ENCODE measurements at regions not wholly inside any gene's neighbourhood (a gene's known extent, or its start where the extent isn't known, plus 50 kb on each side); places are given as distances from the start of the nearest gene placed in this dataset.

DNA sequence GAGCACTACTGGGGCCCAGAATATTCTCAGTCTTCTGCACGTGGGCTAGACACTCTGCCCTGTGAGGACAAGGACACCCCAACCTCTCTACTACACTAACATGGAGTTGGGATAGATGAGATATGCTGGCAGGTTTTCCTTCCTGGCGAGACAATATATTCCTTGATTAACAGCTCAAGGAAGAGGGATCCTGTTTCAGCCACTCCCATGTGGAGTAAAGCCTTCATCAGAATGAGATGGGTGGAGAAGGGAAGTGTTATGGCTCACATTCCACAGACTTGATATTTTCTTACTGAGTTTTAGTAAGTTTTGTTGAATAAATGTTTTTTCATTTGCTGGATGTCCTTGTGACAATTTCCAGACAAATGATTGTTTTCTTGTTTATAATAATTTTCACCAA, 1187.6 kb downstream of the CDH12 start:
- Mint-ChIP-seq H3K36me3 (ENCODE audit: low read depth) (no peaks in the 10 kb centered on the region), H3K4me3 (no peak overlapping the region), H3K27ac (no peak overlapping the region), H3K4me1 (ENCODE audit: low read depth) (no peaks in the 10 kb centered on the region), H3K9me3 (peaks cover 8% of the 10 kb centered on the region), H3K27me3 (ENCODE audit: insufficient read depth) (no peaks in the 10 kb centered on the region)
- intact Hi-C loops (cut with micrococcal nuclease): no loop called here
- no peak for DNase-seq (ENCODE audit: low spot score)

GRCh38 chr5:21663082-21663481, 1190.1 kb downstream of the CDH12 start:
- intact Hi-C loops (cut with micrococcal nuclease): no loop called here
- H3K27ac Mint-ChIP-seq: no peak overlapping the region
- H3K27me3 Mint-ChIP-seq (ENCODE audit: insufficient read depth): no peaks in the 10 kb centered on the region
- H3K36me3 Mint-ChIP-seq (ENCODE audit: low read depth): no peaks in the 10 kb centered on the region
- no peak overlapping the region for H3K4me3 Mint-ChIP-seq
- no peaks in the 10 kb centered on the region for H3K4me1 Mint-ChIP-seq (ENCODE audit: low read depth)
- H3K9me3 Mint-ChIP-seq: peaks cover 8% of the 10 kb centered on the region
- no peak for DNase-seq (ENCODE audit: low spot score)

GRCh38 chr5:21661184-21661583, 1192.0 kb downstream of the CDH12 start:
- H3K27ac Mint-ChIP-seq: no peak overlapping the region
- no peaks in the 10 kb centered on the region for H3K27me3 Mint-ChIP-seq (ENCODE audit: insufficient read depth)
- no peaks in the 10 kb centered on the region for H3K36me3 Mint-ChIP-seq (ENCODE audit: low read depth)
- H3K9me3 Mint-ChIP-seq: peaks cover 8% of the 10 kb centered on the region
- no peaks in the 10 kb centered on the region for H3K4me1 Mint-ChIP-seq (ENCODE audit: low read depth)
- no peak for DNase-seq (ENCODE audit: low spot score)
- H3K4me3 Mint-ChIP-seq: no peak overlapping the region
- intact Hi-C loops (cut with micrococcal nuclease): no loop called here

DNA sequence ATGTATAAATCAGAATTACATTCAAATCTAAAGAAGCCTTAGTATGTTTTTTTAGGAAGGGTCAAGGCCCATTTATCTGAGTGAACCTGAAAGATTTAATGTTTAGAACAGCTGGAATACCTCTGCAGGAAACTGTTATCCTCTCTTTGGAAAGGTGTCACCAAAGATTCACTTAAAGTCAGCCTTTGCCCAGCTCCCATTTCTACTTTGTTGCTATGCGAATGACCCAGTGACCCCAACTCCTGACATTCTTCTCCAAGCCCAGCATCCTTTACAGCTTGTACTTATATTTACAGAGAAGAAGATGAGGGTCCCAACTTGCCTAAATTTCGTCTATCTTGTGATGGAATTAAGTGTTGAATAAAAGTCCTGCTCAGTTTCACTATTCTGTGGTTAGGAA, 1198.6 kb downstream of the CDH12 start:
- no peaks in the 10 kb centered on the region for H3K4me1 Mint-ChIP-seq (ENCODE audit: low read depth)
- no peak overlapping the region for H3K27ac Mint-ChIP-seq
- intact Hi-C loops (cut with micrococcal nuclease): no loop called here
- H3K4me3 Mint-ChIP-seq: no peak overlapping the region
- H3K27me3 Mint-ChIP-seq (ENCODE audit: insufficient read depth): no peaks in the 10 kb centered on the region
- DNase-seq (ENCODE audit: low spot score): no peak
- H3K9me3 Mint-ChIP-seq: no peaks in the 10 kb centered on the region
- no peaks in the 10 kb centered on the region for H3K36me3 Mint-ChIP-seq (ENCODE audit: low read depth)

DNA sequence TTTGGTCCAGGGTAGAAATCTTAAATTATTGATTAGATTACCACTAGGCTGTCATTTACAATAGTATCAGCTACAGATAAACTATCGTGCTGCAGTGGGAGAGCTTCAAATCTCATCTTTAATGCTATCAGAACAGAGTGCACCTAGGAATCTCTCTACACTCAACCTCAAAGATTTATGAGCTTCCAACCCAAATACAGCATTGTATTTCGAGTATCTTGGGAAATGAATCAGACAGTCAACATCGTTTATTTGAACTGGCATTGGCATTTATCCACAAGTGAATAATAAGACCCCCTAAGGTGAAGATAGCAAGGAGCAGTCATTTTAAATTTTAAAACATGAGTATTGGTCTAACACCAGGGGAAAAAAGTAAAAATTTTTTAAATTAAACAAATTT, 1203.2 kb downstream of the CDH12 start:
- Mint-ChIP-seq H3K4me1 (ENCODE audit: low read depth) (no peaks in the 10 kb centered on the region), H3K9me3 (no peaks in the 10 kb centered on the region), H3K27ac (no peak overlapping the region)

GRCh38 chr5:21646469-21646868, 1206.7 kb downstream of the CDH12 start:
- no peaks in the 10 kb centered on the region for H3K4me1 Mint-ChIP-seq (ENCODE audit: low read depth)
- no peak overlapping the region for H3K27ac Mint-ChIP-seq
- no peak overlapping the region for H3K4me3 Mint-ChIP-seq
- no peaks in the 10 kb centered on the region for H3K9me3 Mint-ChIP-seq
- intact Hi-C loops (cut with micrococcal nuclease): no loop called here
- no peaks in the 10 kb centered on the region for H3K27me3 Mint-ChIP-seq (ENCODE audit: insufficient read depth)
- H3K36me3 Mint-ChIP-seq (ENCODE audit: low read depth): no peaks in the 10 kb centered on the region
- DNase-seq (ENCODE audit: low spot score): no peak

More for the DNA sequence above, 1203.2 kb downstream of the CDH12 start:
- DNase-seq (ENCODE audit: low spot score): no peak
- no peaks in the 10 kb centered on the region for H3K27me3 Mint-ChIP-seq (ENCODE audit: insufficient read depth)
- intact Hi-C loops (cut with micrococcal nuclease): no loop called here
- no peaks in the 10 kb centered on the region for H3K36me3 Mint-ChIP-seq (ENCODE audit: low read depth)
- H3K4me3 Mint-ChIP-seq: no peak overlapping the region

GRCh38 chr5:21644032-21644431, 1209.1 kb downstream of the CDH12 start:
- no peak for DNase-seq (ENCODE audit: low spot score)
- Mint-ChIP-seq H3K27ac (no peak overlapping the region), H3K4me1 (ENCODE audit: low read depth) (no peaks in the 10 kb centered on the region), H3K9me3 (no peaks in the 10 kb centered on the region), H3K4me3 (no peak overlapping the region), H3K27me3 (ENCODE audit: insufficient read depth) (no peaks in the 10 kb centered on the region), H3K36me3 (ENCODE audit: low read depth) (no peaks in the 10 kb centered on the region)
- intact Hi-C loops (cut with micrococcal nuclease): no loop called here

DNA sequence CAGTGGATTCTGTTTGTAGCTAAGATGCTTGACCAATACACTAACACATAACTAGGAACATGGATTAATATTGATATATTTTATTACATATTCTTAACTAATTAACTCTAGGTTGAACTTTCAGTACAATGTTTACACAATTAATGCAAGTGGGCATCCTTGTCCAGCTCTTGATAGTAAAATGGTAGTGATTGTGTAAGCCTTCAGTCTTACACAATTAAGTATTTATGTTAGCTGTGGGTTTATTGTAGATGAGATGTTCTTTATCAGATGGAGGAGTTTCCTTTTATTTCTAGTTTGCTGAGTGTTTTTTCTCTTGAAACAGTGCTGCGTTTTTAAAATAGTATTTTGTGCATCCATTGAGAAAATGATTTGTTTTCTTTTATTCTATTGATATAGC, 1210.8 kb downstream of the CDH12 start:
- H3K4me3 Mint-ChIP-seq: no peak overlapping the region
- intact Hi-C loops (cut with micrococcal nuclease): no loop called here

DNA sequence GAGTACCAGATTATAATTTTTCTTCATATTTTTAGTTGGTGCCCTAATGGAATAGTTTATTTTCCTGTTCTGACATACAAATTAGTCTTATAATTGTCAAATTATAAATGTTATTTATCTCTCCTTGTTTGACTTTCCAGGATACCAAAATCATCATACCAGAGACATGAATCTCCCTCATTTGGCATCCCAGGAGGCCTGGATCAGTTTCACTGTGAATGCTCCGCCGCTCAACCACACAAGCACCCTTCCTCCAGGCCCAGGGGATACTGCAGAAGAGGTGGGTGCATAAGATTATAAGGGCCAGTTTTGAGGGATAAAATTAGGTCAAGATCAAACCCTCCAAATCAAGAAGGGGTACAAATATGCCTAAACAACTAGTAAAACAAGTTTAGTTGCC, 1229.3 kb downstream of the CDH12 start:
- Mint-ChIP-seq H3K27me3 (ENCODE audit: insufficient read depth) (no peaks in the 10 kb centered on the region), H3K4me3 (no peak overlapping the region)
- intact Hi-C loops (cut with micrococcal nuclease): no loop called here

More for the DNA sequence above, 1210.8 kb downstream of the CDH12 start:
- DNase-seq (ENCODE audit: low spot score): no peak
- Mint-ChIP-seq H3K27me3 (ENCODE audit: insufficient read depth) (no peaks in the 10 kb centered on the region), H3K27ac (no peak overlapping the region), H3K4me1 (ENCODE audit: low read depth) (no peaks in the 10 kb centered on the region), H3K36me3 (ENCODE audit: low read depth) (no peaks in the 10 kb centered on the region), H3K9me3 (no peaks in the 10 kb centered on the region)

DNA sequence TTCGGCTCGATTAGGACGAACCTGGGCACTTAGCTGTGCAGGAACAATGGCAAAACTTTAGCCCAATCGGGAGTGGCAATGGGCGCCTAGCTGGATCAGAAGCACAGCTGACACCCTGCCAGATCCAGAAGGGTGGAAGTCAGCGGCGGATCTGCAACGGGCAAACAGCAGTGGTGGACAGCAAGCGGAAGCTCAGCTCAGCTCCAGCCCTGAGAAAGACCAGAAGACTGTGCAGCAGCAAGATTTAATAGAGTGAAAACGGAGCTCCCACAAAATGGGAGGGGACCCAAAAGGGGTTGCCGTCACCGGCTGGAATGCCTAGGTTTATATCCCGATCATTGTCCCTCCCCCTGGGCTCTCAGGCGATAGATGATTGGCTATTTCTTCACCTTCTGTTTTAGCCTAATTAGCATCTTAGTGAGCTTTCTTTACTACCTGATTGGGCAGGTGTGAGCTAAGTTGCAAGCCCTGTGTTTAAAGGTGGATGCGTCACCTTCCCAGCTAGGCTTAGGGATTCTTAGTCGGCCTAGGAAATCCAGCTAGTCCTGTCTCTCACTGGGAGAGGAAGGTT, 1237.9 kb downstream of the CDH12 start:
- DNase-seq (ENCODE audit: low spot score): no peak
- no peak overlapping the region for H3K27ac Mint-ChIP-seq
- H3K36me3 Mint-ChIP-seq (ENCODE audit: low read depth): no peaks in the 10 kb centered on the region
- no peaks in the 10 kb centered on the region for H3K27me3 Mint-ChIP-seq (ENCODE audit: insufficient read depth)
- H3K4me3 Mint-ChIP-seq: no peak overlapping the region
- no peaks in the 10 kb centered on the region for H3K4me1 Mint-ChIP-seq (ENCODE audit: low read depth)
- H3K9me3 Mint-ChIP-seq: no peaks in the 10 kb centered on the region
- intact Hi-C loops (cut with micrococcal nuclease): no loop called here

More for the DNA sequence above, 1229.3 kb downstream of the CDH12 start:
- H3K36me3 Mint-ChIP-seq (ENCODE audit: low read depth): no peaks in the 10 kb centered on the region
- no peak overlapping the region for H3K27ac Mint-ChIP-seq
- no peak for DNase-seq (ENCODE audit: low spot score)
- peaks cover 3% of the 10 kb centered on the region for H3K9me3 Mint-ChIP-seq
- no peaks in the 10 kb centered on the region for H3K4me1 Mint-ChIP-seq (ENCODE audit: low read depth)

GRCh38 chr5:21613971-21614488, 1239.1 kb downstream of the CDH12 start:
- Mint-ChIP-seq H3K9me3 (no peaks in the 10 kb centered on the region), H3K4me3 (no peak overlapping the region), H3K4me1 (ENCODE audit: low read depth) (no peaks in the 10 kb centered on the region), H3K36me3 (ENCODE audit: low read depth) (no peaks in the 10 kb centered on the region), H3K27ac (no peak overlapping the region), H3K27me3 (ENCODE audit: insufficient read depth) (no peaks in the 10 kb centered on the region)
- intact Hi-C loops (cut with micrococcal nuclease): no loop called here
- DNase-seq (ENCODE audit: low spot score): no peak

DNA sequence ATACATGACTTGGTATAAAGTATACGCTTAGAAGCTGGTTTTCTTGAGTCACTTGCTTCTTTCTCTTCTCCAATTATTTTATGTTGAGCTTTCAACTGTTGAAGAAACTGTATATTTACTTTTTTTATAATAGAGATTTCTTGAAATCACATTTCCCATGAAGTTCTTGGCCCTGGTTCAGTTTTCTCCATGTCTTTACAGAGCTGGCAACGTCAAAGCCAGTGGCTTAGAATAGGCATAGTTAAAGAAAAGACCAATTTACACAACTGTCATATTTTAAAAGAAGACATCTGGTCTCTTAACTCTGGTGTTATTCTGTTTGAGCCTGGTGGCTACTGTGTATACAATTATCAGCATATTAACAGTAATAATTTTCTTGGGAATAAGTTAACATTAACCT, 1249.3 kb downstream of the CDH12 start:
- H3K4me1 Mint-ChIP-seq (ENCODE audit: low read depth): no peaks in the 10 kb centered on the region
- no peaks in the 10 kb centered on the region for H3K27me3 Mint-ChIP-seq (ENCODE audit: insufficient read depth)
- peaks cover 3% of the 10 kb centered on the region for H3K9me3 Mint-ChIP-seq
- intact Hi-C loops (cut with micrococcal nuclease): no loop called here
- no peaks in the 10 kb centered on the region for H3K36me3 Mint-ChIP-seq (ENCODE audit: low read depth)
- no peak for DNase-seq (ENCODE audit: low spot score)
- H3K4me3 Mint-ChIP-seq: no peak overlapping the region
- no peak overlapping the region for H3K27ac Mint-ChIP-seq

DNA sequence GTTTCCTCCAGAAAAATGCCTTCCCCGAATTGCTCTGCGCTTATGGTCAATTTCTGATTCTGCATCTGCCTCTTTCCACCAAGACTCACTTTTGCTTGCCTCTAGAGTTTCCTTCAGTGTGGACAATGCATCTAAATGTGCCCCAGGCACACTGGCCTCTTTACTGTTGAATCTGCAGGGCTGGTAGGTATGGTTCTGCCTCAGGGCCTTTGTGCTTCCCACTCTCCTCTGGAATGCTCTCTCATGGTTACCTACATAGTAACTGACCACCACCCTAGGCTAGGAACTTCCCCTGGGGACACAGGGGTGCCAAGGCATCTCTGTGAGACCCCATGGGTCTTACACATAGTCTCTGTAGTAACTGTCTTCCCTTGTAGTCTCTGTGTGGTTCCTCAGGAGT, 1258.6 kb downstream of the CDH12 start:
- Mint-ChIP-seq H3K27ac (no peak overlapping the region), H3K4me3 (no peak overlapping the region), H3K4me1 (ENCODE audit: low read depth) (no peaks in the 10 kb centered on the region), H3K36me3 (ENCODE audit: low read depth) (no peaks in the 10 kb centered on the region), H3K27me3 (ENCODE audit: insufficient read depth) (no peaks in the 10 kb centered on the region), H3K9me3 (peaks cover 10% of the 10 kb centered on the region)
- intact Hi-C loops (cut with micrococcal nuclease): no loop called here
- DNase-seq (ENCODE audit: low spot score): no peak

DNA sequence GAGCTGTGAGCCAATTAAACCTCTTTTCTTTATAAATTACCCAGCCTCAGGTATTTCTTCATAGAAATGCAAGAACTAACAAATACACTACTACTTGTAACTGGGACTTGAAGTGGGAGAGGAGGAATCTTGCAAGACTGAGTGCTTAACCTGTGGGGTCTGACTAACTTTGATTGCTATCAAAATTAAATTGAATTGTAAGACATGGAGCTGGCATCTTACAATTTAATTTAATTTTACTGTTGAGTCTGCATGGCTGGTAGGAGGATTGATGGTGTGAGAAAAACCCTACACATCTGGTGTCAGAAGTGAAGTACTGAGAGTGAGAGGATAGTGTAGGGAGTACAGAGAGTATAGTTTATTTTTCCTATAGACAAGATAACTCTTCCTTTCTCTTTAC, 1259.9 kb downstream of the CDH12 start:
- peaks cover 10% of the 10 kb centered on the region for H3K9me3 Mint-ChIP-seq
- no peaks in the 10 kb centered on the region for H3K27me3 Mint-ChIP-seq (ENCODE audit: insufficient read depth)
- H3K4me1 Mint-ChIP-seq (ENCODE audit: low read depth): no peaks in the 10 kb centered on the region
- no peaks in the 10 kb centered on the region for H3K36me3 Mint-ChIP-seq (ENCODE audit: low read depth)
- H3K27ac Mint-ChIP-seq: no peak overlapping the region
- no peak overlapping the region for H3K4me3 Mint-ChIP-seq
- DNase-seq (ENCODE audit: low spot score): no peak
- intact Hi-C loops (cut with micrococcal nuclease): no loop called here

All from activated T-helper 1 cell treated with anti-CD3 and anti-CD28 coated beads, Interleukin-12 subunit alpha, Interleukin-12 subunit beta, Interleukin-2, Interleukin-4 antibody, amounts not matched to agents 30 ng/mL and 10 ng/mL and 1 ng/mL, durations not matched to agents 14 hours and 24 hours and 36 hours (primary cell).